ENCODE measurements at regions not wholly inside any gene's neighbourhood (a gene's known extent, or its start where the extent isn't known, plus 50 kb on each side); places are given as distances from the start of the nearest gene placed in this dataset.

GRCh38 chr4:116055857-116056827 is 942.7 kb upstream of the NDST4 start:
- CTCF ChIA-PET = interaction anchor here (0.6 to 0.7 kb wide), 4 partner anchors 12 to 1503 kb away, joined by 3 to 4 read pairs (median 4); no protein-coding TSS in a partner anchor
- TF ChIP-seq CTCF (IDR thresholded peaks at IDR 0.05; ENCODE audit: unreplicated experiment) = peak; percentile 44
- Mint-ChIP-seq H3K27me3 (ENCODE audit: insufficient read depth, unreplicated experiment) (no peaks in the 10 kb centered on the region), H3K36me3 (ENCODE audit: insufficient read depth, unreplicated experiment) (no peaks in the 10 kb centered on the region), H3K4me3 (ENCODE audit: unreplicated experiment) (no peak overlapping the region), H3K9me3 (ENCODE audit: unreplicated experiment) (no peaks in the 10 kb centered on the region), H3K4me1 (ENCODE audit: insufficient read depth, unreplicated experiment) (no peaks in the 10 kb centered on the region), H3K27ac (ENCODE audit: low read depth, unreplicated experiment) (no peak overlapping the region)
- POLR2A ChIA-PET = no interaction called here
- no TSS peak for BruUV-seq (replicated peaks)
- peak; percentile 36 for DNase-seq (ENCODE audit: unreplicated experiment)
- intact Hi-C loops (cut with micrococcal nuclease) = loop anchor here (5.0 to 10.0 kb wide), 2 partner anchors 99 to 126 kb away; no protein-coding TSS in a partner anchor

- POLR2A ChIA-PET = no interaction called here
- H3K36me3 Mint-ChIP-seq (ENCODE audit: insufficient read depth, unreplicated experiment) = no peaks in the 10 kb centered on the region
- H3K9me3 Mint-ChIP-seq (ENCODE audit: unreplicated experiment) = no peaks in the 10 kb centered on the region
- BruUV-seq (replicated peaks) = no TSS peak
- no peak overlapping the region for H3K4me3 Mint-ChIP-seq (ENCODE audit: unreplicated experiment)
- H3K4me1 Mint-ChIP-seq (ENCODE audit: insufficient read depth, unreplicated experiment) = no peaks in the 10 kb centered on the region
- DNase-seq (ENCODE audit: unreplicated experiment) = no peak
- no peaks in the 10 kb centered on the region for H3K27me3 Mint-ChIP-seq (ENCODE audit: insufficient read depth, unreplicated experiment)
- no peak overlapping the region for H3K27ac Mint-ChIP-seq (ENCODE audit: low read depth, unreplicated experiment)
- no peak for TF ChIP-seq CTCF (IDR thresholded peaks at IDR 0.05; ENCODE audit: unreplicated experiment)
- intact Hi-C loops (cut with micrococcal nuclease) = no loop called here
- CTCF ChIA-PET = interaction anchor here (0.5 kb wide), 1 partner anchor 935 kb away, joined by 3 read pairs; no protein-coding TSS in a partner anchor
Measured at GRCh38 chr4:116027311-116027710, 913.9 kb upstream of the NDST4 start.

- no peak overlapping the region for H3K4me3 Mint-ChIP-seq (ENCODE audit: unreplicated experiment)
- no peaks in the 10 kb centered on the region for H3K4me1 Mint-ChIP-seq (ENCODE audit: insufficient read depth, unreplicated experiment)
- no peak overlapping the region for H3K27ac Mint-ChIP-seq (ENCODE audit: low read depth, unreplicated experiment)
- CTCF ChIA-PET = no interaction called here
- no TSS peak for BruUV-seq (replicated peaks)
- no peaks in the 10 kb centered on the region for H3K36me3 Mint-ChIP-seq (ENCODE audit: insufficient read depth, unreplicated experiment)
- no peaks in the 10 kb centered on the region for H3K27me3 Mint-ChIP-seq (ENCODE audit: insufficient read depth, unreplicated experiment)
- H3K9me3 Mint-ChIP-seq (ENCODE audit: unreplicated experiment) = no peaks in the 10 kb centered on the region
- DNase-seq (ENCODE audit: unreplicated experiment) = no peak
- POLR2A ChIA-PET = no interaction called here
- TF ChIP-seq CTCF (IDR thresholded peaks at IDR 0.05; ENCODE audit: unreplicated experiment) = no peak
- intact Hi-C loops (cut with micrococcal nuclease) = no loop called here
Measured at GRCh38 chr4:116024954-116025708, 911.7 kb upstream of the NDST4 start.

DNA sequence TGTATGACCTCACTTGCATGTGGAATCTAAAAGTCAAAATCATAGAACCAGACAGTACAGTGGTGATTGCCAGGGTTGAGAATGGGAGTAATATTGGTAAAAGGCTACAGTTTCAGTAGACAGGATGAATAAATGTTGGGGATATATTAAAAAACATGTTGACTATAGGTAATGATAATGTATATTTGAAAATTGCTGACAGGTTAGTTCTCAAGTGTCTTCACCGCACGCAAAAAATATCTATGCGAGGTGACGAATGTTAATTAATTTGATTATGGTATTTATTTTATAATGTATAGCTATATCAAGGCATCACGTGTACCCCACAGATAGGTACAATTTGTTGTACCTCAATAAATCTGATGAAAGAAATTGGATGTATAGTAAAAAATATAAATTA is 909.6 kb upstream of the NDST4 start:
- intact Hi-C loops (cut with micrococcal nuclease) = no loop called here
- no peak overlapping the region for H3K27ac Mint-ChIP-seq (ENCODE audit: low read depth, unreplicated experiment)

More for the DNA sequence above, 909.6 kb upstream of the NDST4 start:
- H3K27me3 Mint-ChIP-seq (ENCODE audit: insufficient read depth, unreplicated experiment) = no peaks in the 10 kb centered on the region
- ChIA-PET POLR2A (no interaction called here), CTCF (interaction anchor here (0.5 kb wide), 1 partner anchor 1224 kb away, joined by 3 read pairs; no protein-coding TSS in a partner anchor)
- no peak for DNase-seq (ENCODE audit: unreplicated experiment)
- no peaks in the 10 kb centered on the region for H3K36me3 Mint-ChIP-seq (ENCODE audit: insufficient read depth, unreplicated experiment)
- H3K4me1 Mint-ChIP-seq (ENCODE audit: insufficient read depth, unreplicated experiment) = peaks cover 7% of the 10 kb centered on the region
- H3K4me3 Mint-ChIP-seq (ENCODE audit: unreplicated experiment) = no peak overlapping the region
- no peaks in the 10 kb centered on the region for H3K9me3 Mint-ChIP-seq (ENCODE audit: unreplicated experiment)
- BruUV-seq (replicated peaks) = no TSS peak
- no peak for TF ChIP-seq CTCF (IDR thresholded peaks at IDR 0.05; ENCODE audit: unreplicated experiment)
